Fibroblast of skin of abdomen (primary cell): ENCODE measurements at regions not wholly inside any gene's neighbourhood (a gene's known extent, or its start where the extent isn't known, plus 50 kb on each side); places are given as distances from the start of the nearest gene placed in this dataset.

Experiments used
- DNase-seq: peaks from one replicate; pipeline ENCODE4 v3.0.0-alpha.2; 2013

DNA sequence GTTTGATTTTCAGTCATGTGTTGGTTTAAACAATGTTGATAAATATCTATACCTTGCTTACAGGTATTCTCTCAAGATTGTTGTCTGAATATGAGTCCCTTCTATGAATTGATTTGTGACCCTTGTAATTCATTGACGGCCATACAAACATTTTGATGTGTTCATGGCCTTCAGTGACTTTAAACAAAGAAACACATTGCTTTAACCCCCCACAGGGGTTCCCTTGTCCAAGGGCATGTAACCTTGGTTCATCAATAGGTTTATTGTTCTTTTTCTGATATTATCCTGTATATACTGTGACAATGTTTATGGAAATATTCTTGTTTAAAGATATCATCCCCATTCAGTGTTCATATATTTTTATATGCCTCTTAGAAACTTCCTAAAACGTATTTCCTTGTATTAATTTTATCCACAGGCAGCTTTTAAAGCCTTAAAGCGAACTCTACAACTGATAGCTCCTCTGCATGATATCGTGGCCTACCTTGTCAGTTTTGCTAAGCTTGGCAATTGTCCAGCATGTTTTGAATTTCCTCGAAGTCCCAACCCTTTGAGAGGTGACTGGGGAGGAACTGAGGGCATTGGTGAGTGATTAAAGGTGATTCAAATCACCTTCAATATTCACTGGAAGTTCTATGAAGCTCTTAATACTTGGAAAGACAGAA, 87.0 kb downstream of the CD164 start:
- no peak for DNase-seq

DNA sequence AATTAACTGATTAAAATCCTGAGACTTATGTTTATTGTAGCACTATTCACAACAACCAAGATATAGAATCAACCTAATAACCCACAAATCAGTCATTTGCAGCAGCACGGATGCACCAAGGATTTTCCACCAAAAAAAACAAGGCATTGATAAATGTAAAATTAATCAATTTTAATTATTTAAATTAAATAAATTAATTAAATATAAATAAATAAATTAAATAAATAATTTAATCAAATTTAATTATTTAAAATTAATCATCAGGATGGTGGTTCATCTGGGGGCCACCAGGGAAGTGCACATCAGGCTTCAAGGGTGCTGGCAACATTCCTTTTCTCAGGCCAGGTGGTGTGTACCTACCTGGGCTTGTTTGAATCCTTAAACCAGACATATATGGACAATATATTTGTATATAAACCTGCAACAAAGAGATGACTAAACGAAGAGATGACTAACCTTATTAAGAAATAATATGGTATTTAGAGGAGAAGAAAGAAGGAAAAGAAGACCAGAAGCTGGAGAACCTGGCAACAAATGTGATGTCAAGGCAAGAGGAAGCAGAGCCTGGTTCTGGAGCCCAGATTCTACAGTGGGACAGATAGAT, 89.2 kb downstream of the CD164 start:
- no peak for DNase-seq

DNA sequence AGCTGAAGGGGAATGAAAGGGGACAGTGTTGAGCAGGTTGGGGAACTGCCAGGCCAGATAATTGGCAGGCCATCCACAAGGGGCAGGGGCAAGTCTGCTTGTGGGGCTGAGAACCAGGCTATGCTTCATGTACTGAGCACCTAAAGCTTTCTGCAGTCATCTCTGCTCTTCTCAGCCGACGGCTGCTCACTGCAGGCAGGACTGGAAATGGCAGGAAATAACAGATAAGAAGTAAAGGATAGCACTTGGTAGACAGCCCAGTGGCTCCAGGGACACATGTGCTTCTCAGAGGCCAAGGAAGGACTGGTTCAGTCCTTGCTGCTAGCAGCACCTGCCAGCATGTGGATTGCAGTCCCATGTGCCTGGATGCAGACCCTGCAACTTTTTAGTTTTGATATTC, 89.8 kb downstream of the CD164 start:
- DNase-seq, result no peak

DNA sequence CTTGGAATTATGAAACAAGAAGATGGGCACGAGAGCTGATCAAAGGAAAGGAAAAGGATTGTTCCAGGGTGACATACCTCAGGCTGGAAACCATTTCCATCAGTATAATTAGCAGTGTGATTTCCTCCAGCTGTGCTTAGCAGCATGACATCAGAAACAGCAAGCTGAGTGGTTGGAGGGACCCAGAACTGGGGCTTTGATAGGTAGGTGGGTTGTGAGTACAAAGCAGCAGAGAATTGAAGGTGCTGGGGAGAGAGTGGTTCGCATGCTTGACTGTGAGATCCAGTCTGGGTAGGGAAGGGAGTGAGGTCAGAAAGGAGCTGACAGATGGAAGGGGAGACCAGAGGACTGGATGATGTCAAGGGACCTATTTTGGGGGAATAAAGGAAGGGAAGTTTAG, 90.4 kb downstream of the CD164 start:
- DNase-seq, result no peak

DNA sequence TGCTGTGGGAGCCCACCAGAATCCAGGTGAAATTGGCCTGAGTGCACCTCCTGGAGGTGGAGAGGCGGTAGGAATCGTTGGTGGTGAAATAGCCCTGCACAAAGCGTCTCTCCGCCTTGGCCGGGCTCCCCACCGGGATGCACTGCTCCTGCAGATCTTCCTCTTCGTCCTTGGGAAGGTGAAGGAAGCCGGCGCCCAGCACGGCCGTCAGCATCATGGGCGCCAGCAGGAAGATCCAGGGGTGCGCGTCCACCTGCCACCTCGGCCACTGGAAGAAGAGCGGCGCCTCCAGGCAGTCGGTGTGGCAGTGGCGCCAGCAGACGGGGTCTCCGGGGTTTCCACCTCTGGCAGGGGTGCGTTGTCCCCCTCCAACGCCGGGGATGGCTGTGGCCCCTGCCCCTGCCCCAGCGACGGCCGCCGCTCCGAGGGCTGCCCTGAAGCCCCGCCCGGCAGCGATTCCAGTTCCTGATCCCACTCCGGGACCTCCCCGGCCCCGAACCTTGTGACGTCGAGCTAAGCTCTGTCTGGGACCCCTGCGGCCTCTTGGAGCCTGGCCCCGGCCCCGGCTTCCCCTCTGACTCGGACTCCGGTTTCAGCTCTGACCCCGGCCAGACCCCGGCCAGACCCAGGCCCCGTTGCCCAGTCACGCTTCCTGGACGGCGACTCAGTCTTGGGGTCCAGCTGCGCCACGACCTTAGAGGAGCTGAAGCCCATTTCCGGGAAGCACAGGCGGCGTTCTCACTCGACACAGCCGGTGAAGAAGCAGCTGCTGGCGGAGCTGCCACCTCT, 91.9 kb downstream of the CD164 start:
- no peak for DNase-seq

DNA sequence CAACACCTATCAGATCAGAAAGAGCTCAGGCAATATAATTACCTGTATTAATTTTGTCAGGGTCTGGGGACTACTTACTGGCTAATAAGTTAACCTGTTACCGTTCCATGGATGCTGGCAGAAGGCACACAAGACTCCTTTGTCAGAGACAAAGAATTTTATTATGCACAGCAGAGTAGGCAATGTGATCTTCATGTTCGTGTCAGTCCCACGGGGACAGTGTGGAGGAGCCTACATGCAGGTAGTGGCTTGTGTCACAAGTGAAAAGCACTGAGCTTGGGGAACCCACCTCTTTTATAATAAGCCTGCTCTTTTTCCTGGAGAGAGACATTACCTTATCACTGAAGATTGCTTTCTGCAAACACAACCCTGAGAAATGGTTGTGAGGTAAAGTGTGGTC, 96.9 kb downstream of the CD164 start:
- DNase-seq, result no peak

DNA sequence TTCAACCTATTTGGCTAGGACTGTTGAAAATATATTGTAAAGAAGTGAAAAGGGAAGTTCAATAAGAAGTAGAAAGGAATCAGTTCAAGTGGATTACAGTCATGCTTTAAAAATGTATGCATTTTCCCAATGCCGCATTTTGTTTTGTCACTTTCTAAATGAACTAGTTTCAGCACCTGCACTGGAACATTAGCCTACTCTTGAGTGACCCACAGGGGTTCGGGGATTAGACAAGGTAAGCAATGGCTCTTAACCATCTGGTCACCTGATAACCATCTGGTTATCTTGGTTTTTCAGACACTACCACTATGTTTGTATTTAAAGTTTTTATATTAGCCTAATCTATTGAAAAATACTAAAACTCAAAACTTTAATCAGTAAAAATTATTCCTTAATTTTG, 97.6 kb downstream of the CD164 start:
- DNase-seq, result no peak

DNA sequence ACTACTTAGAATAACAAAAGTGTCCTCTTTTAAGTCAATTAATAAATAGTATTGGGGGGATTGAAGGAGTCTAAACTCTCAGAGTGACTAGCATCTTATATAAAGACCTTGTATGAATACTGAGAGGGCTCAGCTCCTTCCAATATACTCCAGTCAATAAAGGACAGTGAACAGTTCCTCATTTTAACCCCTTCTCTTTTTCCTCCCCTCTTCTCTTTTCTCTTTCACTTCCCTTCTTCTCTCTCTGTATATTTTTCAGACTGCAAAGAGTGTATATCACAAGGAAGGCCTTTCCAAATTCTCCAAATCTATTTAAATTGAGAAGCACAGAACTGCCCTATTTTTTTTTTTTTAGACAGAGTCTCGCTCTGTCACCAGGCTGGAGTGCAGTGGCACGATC, 99.5 kb downstream of the CD164 start:
- DNase-seq, result no peak

DNA sequence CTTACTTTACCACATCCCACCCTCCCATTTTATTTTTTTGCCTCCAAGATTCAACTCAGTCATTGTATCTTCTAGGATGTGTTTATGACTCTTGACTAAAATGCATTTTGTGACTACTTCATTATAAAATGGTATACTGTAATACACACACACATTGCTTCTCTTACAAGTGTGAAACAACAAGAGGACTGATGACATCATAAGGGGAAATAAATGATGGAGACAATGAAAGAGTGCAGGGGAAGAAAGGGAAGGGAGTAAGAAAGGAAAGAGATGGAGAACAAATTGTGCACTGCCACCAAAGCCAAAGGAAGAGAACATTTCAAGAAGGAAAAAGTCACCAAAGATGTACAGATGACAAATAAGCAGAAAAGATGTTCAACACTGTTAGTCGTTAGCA, 102.6 kb downstream of the CD164 start:
- no peak for DNase-seq

DNA sequence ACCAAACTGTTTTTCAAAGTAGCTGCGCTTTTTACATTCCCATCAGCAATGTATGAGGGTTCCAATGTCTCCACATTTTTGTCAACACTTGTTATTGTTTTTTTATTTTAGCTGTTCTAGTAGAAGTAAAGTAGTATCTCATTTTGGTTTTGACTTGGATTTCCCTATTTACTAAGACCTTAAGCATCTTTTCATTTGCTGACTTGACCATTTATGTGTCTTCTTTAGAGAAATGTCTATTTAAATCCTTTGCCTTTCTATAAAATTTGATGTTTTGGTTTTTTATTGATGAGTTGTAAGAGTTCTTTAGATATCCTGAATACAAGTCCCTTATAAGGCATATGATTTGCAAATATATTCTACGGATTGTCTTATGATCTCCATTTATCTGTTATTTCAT, 110.6 kb downstream of the CD164 start:
- DNase-seq, result no peak

DNA sequence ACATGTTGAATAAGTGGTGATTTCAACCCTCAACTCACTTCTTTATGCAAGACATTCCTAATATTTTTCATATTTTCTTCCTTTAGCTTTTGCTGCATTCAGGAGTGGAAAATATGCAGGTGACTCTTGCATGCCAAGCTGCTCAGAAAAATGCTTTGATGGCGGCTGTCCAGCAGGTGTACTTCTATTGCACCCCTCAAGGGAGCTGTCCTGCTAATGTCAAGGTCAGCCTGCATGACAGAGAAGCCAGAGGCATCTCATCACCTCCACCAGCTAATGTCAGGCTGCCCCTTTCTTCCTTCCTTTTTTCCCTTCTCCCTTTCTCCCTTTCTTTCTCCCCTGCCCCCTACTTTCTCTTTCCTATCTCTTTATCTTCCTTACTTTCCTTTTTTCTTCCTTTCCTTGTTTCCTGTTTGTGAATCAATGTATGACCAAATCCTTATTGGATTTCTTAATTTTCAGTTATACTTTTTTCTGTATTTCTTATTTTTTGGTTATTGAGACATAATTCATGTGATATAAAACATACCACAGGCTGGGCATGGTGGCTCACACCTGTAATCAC, 112.2 kb downstream of the CD164 start:
- no peak for DNase-seq

DNA sequence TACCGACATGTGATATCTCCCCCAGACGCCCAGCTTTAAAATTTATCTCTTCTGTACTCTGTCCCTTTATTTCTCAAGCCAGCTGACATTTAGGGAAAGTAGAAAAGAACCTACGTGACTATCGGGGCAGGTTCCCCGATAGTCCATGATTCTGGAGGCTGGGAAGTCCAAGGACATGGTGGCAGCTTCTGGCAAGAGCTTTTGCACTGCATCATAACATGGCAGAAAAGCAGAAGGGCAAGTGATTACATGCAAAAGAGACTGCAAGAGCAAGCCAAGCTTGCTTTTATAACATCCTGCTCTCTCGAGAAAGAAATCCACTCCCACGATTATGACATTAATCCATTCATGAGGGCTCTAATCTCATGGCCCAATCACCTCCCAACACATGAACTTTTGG, 113.2 kb downstream of the CD164 start:
- DNase-seq, result no peak

DNA sequence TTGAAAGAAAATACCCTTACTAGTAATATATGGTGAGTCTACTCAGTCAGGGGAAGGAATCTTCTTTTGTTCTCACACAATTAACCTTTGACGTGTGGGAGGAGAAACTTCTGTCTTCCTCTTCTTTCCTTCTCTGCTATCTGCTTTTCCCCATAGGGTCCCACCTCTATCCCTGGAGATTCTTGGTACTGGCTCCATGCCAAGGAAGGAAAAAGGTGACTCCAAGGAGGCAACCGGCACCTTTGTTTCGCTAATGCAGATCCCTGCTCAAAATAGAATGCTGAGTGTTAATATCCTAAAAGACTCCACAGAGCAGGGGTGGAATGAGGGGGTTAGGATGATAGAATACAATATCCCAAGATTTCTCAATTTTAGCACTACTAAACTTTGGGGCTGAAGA, 116.7 kb downstream of the CD164 start:
- DNase-seq, result no peak

DNA sequence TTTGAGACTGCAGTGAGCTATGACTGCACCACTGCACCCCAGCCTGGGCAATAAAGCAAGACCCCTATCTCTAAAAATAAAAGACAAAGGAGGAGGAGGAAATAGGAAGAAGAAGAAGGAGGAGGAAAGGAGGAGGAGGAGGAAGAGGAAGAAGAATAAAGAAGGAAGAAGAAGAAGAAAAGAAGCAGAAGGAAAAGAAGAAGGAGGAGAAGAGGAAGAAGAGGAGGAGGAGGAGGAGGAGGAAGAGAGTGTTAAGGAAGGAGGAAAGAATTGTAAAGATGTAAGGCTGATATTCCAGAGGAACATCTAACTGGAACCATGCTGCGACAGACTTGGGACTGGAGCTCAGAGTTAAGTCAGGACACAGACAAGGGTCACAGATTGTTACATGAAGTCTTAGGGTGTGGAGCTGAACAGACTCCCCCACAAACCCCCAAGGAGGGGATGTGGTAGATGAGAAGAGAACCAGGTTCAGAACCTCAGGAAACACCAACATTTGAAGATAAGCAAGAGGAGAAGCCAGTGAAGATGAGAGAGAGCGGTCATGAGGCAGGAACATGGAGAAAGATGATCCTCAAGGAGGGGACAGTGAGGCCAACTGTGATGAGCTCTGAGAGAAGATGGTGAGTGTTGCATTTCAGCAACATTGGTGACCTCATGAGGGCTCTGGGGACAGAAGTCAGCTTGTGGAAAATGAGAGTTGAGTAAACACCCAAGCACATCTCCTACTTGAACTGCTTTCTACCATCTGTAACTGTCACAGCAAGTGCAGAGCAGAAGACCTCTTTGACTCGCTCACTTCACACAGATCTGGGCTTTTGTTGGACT, 118.2 kb downstream of the CD164 start:
- DNase-seq, result no peak

DNA sequence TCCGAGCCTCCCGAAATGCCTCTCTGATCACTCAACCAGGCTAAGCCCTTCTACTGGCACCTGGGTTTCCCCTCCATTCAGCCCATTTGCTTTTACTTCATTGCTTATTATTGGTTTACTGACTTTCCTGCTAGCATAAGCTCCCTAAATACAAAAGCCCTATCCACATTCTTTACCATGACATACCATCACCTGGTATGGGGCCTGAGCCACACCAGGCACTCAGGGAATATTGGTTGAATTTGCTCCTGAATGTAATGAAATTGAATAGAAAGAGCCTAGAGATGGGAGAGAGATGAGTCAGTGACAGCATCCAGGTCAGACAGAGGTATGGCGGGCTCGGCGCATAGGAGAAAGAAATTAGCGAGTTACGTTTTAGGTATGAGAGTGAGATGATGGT, 120.0 kb downstream of the CD164 start:
- DNase-seq, result peak; percentile 38

DNA sequence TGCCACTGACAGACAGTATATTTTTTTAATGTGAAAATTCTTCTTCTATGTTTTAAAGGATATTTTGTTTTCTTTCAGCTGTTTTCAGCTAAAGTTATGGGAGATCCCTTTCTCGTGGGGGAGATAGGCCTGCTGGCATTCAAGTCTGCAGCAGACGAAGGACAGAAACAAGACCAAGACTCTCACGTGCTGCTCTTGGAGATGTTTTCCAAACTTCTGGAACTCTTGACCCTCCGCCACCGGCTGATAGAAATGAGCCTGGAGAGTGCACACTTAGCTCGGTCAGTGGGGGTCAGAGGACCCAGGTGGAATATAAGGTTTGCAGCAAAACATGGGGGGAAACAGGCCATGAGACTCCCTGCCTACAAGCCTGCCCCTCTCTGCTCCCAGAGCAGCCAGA, 120.5 kb downstream of the CD164 start:
- DNase-seq, result no peak

DNA sequence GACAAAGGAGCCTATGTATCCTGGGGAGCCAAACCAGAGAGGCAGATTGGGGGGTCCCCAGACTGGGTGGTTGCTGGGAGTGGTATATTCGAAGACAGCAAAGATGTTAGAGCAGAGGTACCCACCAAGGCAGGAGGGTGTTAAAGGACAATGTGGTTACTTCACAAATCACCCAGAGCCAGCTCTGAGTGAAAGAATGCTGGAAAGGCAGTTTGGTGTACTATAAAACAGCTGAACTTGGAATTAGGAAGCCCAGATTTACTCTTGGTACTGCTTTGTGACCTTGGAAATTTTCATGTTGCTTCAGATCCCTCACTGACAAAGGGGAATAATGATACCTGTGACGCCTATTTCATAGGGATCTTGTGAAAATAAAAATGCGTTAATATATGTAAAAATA, 121.6 kb downstream of the CD164 start:
- DNase-seq, result peak; percentile 28

DNA sequence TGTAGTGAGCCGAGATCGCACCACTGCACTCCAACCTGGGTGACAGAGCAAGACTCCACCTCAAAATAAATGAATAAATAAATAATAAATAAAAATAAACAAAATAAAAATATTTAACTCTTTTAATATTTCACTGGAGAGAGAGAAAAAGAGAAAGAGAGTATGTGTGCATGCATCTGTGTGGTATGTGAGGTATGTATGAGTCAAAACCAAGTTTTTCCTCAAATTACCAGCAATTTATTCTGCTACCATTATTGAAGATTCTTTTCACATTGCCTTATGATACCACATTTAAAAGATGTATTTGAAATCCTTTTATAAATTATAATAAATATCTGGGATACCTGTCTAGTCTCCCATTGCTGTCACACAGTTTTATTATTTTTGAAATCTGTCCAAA, 122.1 kb downstream of the CD164 start:
- peak; percentile 64 for DNase-seq

DNA sequence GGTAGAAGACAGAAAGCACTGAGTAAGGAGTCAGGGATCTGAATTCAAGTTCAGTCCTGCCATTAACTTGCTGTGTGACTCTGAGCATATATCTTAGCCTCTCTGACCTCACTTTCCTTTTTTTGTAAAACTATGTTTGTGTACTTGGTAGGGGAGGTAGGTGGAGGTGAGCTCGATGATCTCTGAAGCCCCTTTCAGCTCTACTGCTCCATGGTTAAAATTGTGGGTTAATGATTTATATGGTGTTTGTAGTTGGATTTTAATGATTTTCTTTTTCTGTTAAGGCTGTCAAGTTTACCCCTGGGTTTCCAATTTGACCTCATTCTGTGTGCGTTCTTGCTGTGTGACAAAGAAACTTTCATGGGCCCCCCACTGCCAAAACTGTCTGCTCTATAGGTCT, 124.1 kb downstream of the CD164 start:
- no peak for DNase-seq

DNA sequence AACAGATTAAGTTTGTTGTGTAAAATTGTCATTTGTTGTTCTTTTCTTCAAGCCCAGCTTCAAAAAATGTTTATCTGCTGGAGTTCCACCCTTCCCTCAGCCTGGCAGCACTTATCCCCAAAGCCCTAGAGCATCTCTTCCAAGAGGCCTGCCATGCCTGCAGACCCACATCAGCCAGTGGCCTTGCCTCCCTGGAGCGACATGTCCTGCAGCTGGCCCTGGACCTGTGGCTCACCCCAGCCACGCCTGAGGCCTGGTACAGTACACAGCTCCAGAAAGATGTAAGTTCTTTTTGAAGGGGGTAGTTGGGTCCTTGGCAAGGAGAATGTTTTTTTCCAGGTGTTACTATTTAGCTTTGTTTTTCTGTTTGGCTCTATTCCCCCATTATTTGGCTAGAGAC, 124.8 kb downstream of the CD164 start:
- no peak for DNase-seq

DNA sequence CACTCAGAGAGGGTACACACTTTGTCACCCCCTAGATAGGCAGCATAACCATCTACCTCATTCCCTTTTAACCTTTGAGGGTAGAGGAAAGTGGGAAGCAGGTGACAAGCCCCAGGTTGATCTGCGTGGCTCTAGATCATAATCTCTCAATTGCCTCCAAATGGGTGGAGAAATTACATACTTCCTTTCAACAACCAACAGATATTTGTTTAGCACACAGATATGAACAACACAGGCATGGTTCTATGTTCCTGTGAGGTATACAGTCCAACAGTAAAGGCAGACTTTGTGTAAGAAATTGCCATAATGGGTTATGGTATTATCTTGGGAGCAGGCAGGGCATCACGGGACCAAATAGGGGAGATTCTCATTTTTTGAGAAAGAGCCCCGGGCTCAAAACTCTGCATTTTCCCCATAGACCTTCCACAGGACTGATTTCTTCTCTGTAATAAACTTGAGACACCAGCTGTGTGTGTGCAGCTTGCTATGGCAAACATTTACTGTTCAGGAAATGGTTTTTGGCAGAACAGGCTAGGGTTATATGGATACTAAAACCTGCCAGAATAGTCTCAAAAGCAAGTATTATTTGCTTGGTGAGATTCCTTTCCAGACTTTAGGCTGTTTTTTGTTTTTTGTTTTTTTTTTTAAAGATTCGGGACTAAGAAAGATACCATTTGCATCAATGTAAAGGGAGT, 126.2 kb downstream of the CD164 start:
- DNase-seq, result no peak

DNA sequence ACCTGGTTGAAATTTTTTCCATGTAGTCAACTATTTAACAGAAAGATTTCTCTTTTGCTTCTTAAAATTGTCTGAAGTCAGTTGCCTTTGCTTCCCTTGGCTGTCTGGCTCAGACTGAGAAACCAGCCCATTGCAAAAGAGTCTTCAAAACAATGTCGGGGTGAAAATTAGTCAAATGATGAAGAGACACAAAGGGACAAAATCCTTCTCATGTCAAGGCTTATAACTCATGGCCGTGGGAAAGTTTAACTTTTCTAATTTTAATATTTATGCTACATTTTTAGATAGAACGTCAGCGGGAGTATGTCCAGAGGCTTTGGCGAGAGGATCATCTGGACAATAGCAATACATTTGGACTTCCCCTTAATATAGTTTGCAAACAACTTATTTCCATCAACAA, 127.2 kb downstream of the CD164 start:
- DNase-seq, result no peak
